ENCODE measurements at regions not wholly inside any gene's neighbourhood (a gene's known extent, or its start where the extent isn't known, plus 50 kb on each side); places are given as distances from the start of the nearest gene placed in this dataset.
"Not testable (repeated sequence)": the region's sequence is repeated elsewhere in the genome, so short reads cannot be mapped to it uniquely, and the experiment has no call there.

DNA sequence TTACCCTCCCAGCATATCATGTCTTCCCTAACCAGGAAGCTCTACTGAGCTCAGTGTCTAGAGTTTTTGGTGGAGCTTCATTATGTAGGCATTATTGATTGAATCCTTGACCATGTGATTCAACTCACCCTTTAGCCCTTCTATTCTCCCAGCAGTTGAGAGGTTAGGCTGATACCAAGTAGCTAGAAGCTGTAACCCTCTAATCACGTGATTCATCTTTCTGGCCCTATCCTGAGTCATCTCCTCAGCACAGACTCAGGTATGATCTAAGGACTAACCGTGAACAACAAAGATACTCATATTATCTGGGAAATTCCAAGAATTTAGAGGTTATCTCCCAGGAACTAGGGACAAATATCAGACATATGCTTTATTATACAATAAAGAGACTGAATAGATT is 625.5 kb downstream of the JRKL start:
- DNase-seq (ENCODE audit: insufficient read length, low spot score) (no peak), FAIRE-seq (no peak)
- no peak for TF ChIP-seq TAF1 (IDR thresholded peaks at IDR 0.05; ENCODE audit: low read depth, low read length)
- TF ChIP-seq PAX5 (IDR thresholded peaks at IDR 0.05; ENCODE audit: insufficient read depth, low read length, severe bottlenecking), result no peak
- TF ChIP-seq POLR2A (IDR thresholded peaks at IDR 0.05; ENCODE audit: low read depth, low read length), result no peak
- no peak for TF ChIP-seq SPI1 (IDR thresholded peaks at IDR 0.05; ENCODE audit: low read depth, low read length)
- no peak for TF ChIP-seq POU2F2 (IDR thresholded peaks at IDR 0.05; ENCODE audit: low read depth, low read length)
- no peak for TF ChIP-seq POLR2AphosphoS5 (IDR thresholded peaks at IDR 0.05; ENCODE audit: low read depth, low read length)

DNA sequence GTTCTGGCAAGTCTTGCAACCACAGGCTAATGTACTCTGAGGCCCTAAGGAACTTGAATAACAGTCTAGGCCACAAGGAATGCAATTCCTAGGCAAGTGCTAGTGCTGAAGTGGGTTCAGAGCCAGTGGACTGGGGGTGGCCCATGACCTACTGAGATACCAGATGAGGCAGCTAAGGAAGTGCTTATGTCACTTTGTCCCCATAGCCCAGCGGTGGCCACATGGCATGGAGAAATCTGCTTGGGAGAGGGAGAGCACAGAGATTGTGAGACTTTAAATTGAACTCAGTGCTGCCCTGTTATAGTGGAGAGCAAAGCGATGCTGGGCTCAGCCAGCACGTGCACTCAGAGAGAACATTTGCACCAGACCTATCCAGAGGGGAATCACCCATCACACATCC is 629.5 kb downstream of the JRKL start:
- FAIRE-seq (no peak), DNase-seq (ENCODE audit: insufficient read length, low spot score) (no peak)
- TF ChIP-seq POLR2AphosphoS5 (IDR thresholded peaks at IDR 0.05; ENCODE audit: low read depth, low read length) (no peak), SPI1 (IDR thresholded peaks at IDR 0.05; ENCODE audit: low read depth, low read length) (no peak), PAX5 (IDR thresholded peaks at IDR 0.05; ENCODE audit: insufficient read depth, low read length, severe bottlenecking) (no peak), TAF1 (IDR thresholded peaks at IDR 0.05; ENCODE audit: low read depth, low read length) (no peak), POLR2A (IDR thresholded peaks at IDR 0.05; ENCODE audit: low read depth, low read length) (no peak), POU2F2 (IDR thresholded peaks at IDR 0.05; ENCODE audit: low read depth, low read length) (no peak)

DNA sequence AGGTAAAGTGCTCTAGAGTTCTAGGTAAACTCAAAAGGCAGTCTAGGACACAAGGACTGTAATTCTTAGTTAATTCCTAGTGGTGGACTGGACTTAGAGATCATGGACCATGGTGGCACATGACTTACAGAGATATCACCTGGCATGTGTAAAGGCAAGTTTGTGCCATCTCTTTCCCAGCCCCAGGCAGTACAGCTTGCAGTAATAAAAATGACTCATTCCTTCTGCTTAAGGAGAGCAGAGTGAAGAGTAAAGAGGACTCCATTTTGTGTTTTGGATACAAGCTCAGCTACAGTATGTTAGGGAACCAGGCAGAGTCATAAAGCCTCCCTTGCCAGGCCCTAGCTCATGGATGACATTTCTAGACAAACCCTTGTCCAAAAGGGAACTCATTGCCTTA is 629.9 kb downstream of the JRKL start:
- FAIRE-seq, result no peak
- DNase-seq (ENCODE audit: insufficient read length, low spot score), result no peak
- TF ChIP-seq POLR2A (IDR thresholded peaks at IDR 0.05; ENCODE audit: low read depth, low read length) (no peak), TAF1 (IDR thresholded peaks at IDR 0.05; ENCODE audit: low read depth, low read length) (no peak), SPI1 (IDR thresholded peaks at IDR 0.05; ENCODE audit: low read depth, low read length) (no peak), POU2F2 (IDR thresholded peaks at IDR 0.05; ENCODE audit: low read depth, low read length) (no peak), PAX5 (IDR thresholded peaks at IDR 0.05; ENCODE audit: insufficient read depth, low read length, severe bottlenecking) (no peak), POLR2AphosphoS5 (IDR thresholded peaks at IDR 0.05; ENCODE audit: low read depth, low read length) (no peak)

DNA sequence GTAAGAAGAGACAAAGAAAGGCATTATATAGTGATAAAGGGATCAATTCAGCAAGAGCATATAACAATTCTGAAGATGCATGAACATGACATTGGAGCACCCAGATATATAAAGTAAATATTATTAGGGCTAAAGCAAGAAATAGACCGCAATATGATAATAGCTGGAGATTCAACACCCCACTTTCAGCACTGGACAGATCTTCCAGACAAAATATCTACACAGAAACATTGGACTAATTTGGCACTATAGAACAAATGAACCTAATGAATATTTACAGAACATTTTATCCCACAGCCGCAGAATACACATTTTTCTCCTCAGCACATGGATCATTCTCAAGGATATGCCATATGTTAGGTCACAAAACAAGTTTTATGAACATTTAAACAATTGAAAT is 633.1 kb downstream of the JRKL start:
- DNase-seq (ENCODE audit: insufficient read length, low spot score) (no peak), FAIRE-seq (no peak)
- TF ChIP-seq TAF1 (IDR thresholded peaks at IDR 0.05; ENCODE audit: low read depth, low read length), result no peak
- TF ChIP-seq POLR2A (IDR thresholded peaks at IDR 0.05; ENCODE audit: low read depth, low read length), result no peak
- no peak for TF ChIP-seq PAX5 (IDR thresholded peaks at IDR 0.05; ENCODE audit: insufficient read depth, low read length, severe bottlenecking)
- no peak for TF ChIP-seq POU2F2 (IDR thresholded peaks at IDR 0.05; ENCODE audit: low read depth, low read length)
- no peak for TF ChIP-seq SPI1 (IDR thresholded peaks at IDR 0.05; ENCODE audit: low read depth, low read length)
- no peak for TF ChIP-seq POLR2AphosphoS5 (IDR thresholded peaks at IDR 0.05; ENCODE audit: low read depth, low read length)

DNA sequence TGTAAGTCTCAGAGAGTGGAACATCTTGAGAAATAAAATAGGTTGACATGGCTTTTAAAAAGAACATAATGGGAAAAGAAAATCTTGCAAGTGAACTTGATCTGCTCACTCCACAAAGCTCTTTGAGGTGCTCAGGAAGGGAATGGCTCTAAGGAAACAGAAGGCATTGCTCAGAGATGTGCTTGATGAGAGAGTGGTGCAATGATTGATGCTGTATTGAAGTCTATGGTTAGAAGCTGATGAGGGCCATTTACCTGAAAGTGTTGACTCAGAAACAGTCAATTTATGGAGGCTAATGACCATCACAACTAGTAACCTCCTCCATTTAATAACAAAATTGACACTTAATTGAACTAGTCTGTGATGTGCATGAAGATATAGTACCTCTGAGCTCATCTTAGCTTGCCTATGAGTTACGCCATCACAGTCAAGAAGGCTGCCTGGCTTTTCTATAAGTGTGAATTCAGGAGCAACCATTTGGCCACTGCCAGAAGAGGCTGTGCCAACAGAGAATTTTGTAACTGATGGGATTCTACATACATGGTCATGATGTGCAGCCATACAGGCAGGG is 639.1 kb downstream of the JRKL start:
- TF ChIP-seq POLR2AphosphoS5 (IDR thresholded peaks at IDR 0.05; ENCODE audit: low read depth, low read length) (no peak), POLR2A (IDR thresholded peaks at IDR 0.05; ENCODE audit: low read depth, low read length) (no peak), POU2F2 (IDR thresholded peaks at IDR 0.05; ENCODE audit: low read depth, low read length) (no peak), TAF1 (IDR thresholded peaks at IDR 0.05; ENCODE audit: low read depth, low read length) (no peak), SPI1 (IDR thresholded peaks at IDR 0.05; ENCODE audit: low read depth, low read length) (no peak), PAX5 (IDR thresholded peaks at IDR 0.05; ENCODE audit: insufficient read depth, low read length, severe bottlenecking) (no peak)
- FAIRE-seq (no peak), DNase-seq (ENCODE audit: insufficient read length, low spot score) (no peak)

DNA sequence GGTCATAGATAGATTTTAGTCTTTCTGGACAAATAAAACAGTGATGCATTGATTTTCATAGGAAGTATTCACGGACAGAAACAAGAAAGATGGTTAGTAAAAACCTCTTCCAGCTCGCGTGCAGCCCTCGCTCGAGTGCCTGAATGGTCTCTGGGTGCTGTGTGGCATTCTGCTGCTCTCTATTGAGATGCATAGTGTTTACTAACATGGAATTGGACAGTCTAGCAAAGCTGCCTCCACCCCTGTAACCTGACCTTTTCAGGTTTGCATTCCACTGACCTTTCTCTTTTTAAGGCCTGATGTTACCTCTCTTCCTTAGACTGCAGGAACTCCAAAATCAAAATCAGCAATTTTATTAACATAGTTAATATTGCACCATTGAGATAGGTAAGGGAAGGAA is 643.4 kb downstream of the JRKL start:
- FAIRE-seq (no peak), DNase-seq (ENCODE audit: insufficient read length, low spot score) (no peak)
- TF ChIP-seq POLR2A (IDR thresholded peaks at IDR 0.05; ENCODE audit: low read depth, low read length), result no peak
- TF ChIP-seq TAF1 (IDR thresholded peaks at IDR 0.05; ENCODE audit: low read depth, low read length), result no peak
- TF ChIP-seq POLR2AphosphoS5 (IDR thresholded peaks at IDR 0.05; ENCODE audit: low read depth, low read length), result no peak
- no peak for TF ChIP-seq SPI1 (IDR thresholded peaks at IDR 0.05; ENCODE audit: low read depth, low read length)
- no peak for TF ChIP-seq PAX5 (IDR thresholded peaks at IDR 0.05; ENCODE audit: insufficient read depth, low read length, severe bottlenecking)
- TF ChIP-seq POU2F2 (IDR thresholded peaks at IDR 0.05; ENCODE audit: low read depth, low read length), result no peak

DNA sequence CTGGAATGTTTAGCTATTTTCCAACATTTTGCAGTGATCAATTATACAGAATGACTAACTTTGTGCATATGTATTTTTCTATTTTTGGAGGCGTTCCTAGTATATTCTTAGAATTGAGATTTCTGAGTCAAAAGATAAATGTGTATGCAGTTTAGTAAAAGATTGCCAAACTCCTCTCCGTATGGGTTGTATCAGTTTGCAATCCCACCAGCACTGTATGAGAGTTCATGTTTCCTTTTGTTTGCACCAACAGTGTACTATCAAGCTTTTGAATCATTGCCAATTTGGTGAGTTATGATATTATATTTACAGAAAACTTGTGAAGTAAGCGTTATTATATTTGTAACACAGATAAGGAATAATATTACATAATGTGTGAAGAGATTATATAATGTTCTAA is 658.7 kb downstream of the JRKL start:
- DNase-seq (ENCODE audit: insufficient read length, low spot score), result no peak
- FAIRE-seq, result no peak
- TF ChIP-seq POLR2AphosphoS5 (IDR thresholded peaks at IDR 0.05; ENCODE audit: low read depth, low read length) (no peak), POU2F2 (IDR thresholded peaks at IDR 0.05; ENCODE audit: low read depth, low read length) (no peak), TAF1 (IDR thresholded peaks at IDR 0.05; ENCODE audit: low read depth, low read length) (no peak), PAX5 (IDR thresholded peaks at IDR 0.05; ENCODE audit: insufficient read depth, low read length, severe bottlenecking) (no peak)

DNA sequence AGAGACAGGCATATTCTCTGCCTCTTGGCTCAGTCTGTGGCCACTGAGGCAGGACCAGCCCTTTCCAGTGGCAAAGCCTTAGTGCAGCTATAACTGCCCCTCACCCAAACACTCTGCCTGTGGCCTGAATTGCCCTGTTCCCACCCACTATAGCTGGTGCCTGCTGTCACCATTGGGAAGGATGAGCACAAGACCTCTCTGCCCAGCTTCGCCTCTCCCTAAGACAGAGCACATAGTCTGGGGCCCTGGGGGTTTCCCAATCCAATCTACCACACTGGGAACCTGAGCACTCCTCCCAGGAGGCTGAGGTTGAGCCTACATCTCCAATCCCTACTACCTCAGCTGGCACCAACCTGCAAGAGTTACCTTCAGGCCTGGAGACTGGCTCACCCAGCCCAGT is 670.4 kb downstream of the JRKL start:
- DNase-seq (ENCODE audit: insufficient read length, low spot score) (no peak), FAIRE-seq (no peak)
- TF ChIP-seq PAX5 (IDR thresholded peaks at IDR 0.05; ENCODE audit: insufficient read depth, low read length, severe bottlenecking), result no peak
- no peak for TF ChIP-seq POLR2A (IDR thresholded peaks at IDR 0.05; ENCODE audit: low read depth, low read length)
- no peak for TF ChIP-seq SPI1 (IDR thresholded peaks at IDR 0.05; ENCODE audit: low read depth, low read length)
- no peak for TF ChIP-seq TAF1 (IDR thresholded peaks at IDR 0.05; ENCODE audit: low read depth, low read length)
- TF ChIP-seq POLR2AphosphoS5 (IDR thresholded peaks at IDR 0.05; ENCODE audit: low read depth, low read length), result no peak
- no peak for TF ChIP-seq POU2F2 (IDR thresholded peaks at IDR 0.05; ENCODE audit: low read depth, low read length)

DNA sequence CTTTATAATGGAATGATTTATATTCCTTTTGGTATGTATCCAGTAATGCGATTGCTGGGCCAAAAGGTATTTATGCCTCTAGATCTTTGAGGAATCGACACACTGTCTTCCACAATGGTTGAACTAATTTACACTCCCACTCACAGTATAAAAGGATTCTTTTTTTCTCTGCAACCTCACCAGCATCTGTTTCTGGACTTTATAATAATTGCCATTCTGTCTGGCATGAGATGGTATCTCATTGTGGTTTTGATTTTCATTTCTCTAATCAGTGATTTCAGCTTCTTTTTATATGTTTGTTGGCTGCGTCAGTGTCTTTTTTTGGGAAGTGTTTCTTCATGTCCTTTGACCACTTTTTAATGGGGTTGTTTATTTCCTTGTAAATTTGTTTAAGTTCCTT is 679.3 kb downstream of the JRKL start:
- TF ChIP-seq POLR2AphosphoS5 (IDR thresholded peaks at IDR 0.05; ENCODE audit: low read depth, low read length) (no peak), POLR2A (IDR thresholded peaks at IDR 0.05; ENCODE audit: low read depth, low read length) (no peak), SPI1 (IDR thresholded peaks at IDR 0.05; ENCODE audit: low read depth, low read length) (no peak), POU2F2 (IDR thresholded peaks at IDR 0.05; ENCODE audit: low read depth, low read length) (no peak), PAX5 (IDR thresholded peaks at IDR 0.05; ENCODE audit: insufficient read depth, low read length, severe bottlenecking) (no peak), TAF1 (IDR thresholded peaks at IDR 0.05; ENCODE audit: low read depth, low read length) (no peak)
- DNase-seq (ENCODE audit: insufficient read length, low spot score) (no peak), FAIRE-seq (no peak)

DNA sequence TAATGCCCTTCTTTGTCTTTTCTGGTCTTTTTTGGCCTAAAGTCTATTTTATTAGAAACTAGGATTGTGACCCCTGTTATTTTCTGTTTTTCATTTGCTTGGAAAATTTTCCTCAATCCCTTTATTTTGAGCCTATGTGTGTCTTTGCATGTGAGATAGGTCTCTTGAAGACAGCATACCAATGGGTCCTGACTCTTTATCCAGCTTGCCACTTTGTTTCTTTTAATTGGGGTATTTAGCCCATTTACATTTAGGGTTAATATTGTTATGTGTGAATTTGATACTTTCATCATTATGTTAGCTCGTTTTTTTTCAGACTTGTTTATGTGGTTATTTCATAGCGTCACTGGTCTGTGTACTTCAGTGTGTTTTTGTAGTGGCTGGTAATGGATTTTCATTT is 682.6 kb downstream of the JRKL start:
- no peak for TF ChIP-seq POLR2A (IDR thresholded peaks at IDR 0.05; ENCODE audit: low read depth, low read length)
- TF ChIP-seq SPI1 (IDR thresholded peaks at IDR 0.05; ENCODE audit: low read depth, low read length), result no peak
- TF ChIP-seq POLR2AphosphoS5 (IDR thresholded peaks at IDR 0.05; ENCODE audit: low read depth, low read length), result no peak
- TF ChIP-seq POU2F2 (IDR thresholded peaks at IDR 0.05; ENCODE audit: low read depth, low read length), result no peak
- no peak for TF ChIP-seq PAX5 (IDR thresholded peaks at IDR 0.05; ENCODE audit: insufficient read depth, low read length, severe bottlenecking)
- TF ChIP-seq TAF1 (IDR thresholded peaks at IDR 0.05; ENCODE audit: low read depth, low read length), result no peak
- FAIRE-seq (no peak), DNase-seq (ENCODE audit: insufficient read length, low spot score) (no peak)

DNA sequence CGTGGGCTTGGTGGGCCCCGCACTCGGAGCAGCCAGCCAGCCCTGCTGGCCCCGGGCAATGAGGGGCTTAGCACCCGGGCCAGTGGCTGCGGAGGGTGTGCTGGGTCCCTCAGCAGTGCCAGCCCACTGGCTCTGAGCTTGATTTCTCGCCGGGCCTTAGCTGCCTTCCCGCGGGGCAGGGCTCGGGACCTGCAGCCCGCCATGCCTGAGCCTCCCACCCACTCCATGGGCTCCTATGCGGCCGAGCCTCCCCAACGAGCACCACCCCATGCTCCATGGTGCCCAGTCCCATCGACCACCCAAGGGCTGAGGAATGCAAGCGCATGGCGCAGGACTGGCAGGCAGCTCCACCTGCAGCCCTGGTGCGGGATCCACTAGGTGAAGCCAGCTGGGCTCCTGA is 686.9 kb downstream of the JRKL start:
- not testable (repeated sequence) for DNase-seq (ENCODE audit: insufficient read length, low spot score); FAIRE-seq

All from GM12891 (cell line).